GM19397 (cell line): ENCODE measurements at regions not wholly inside any gene's neighbourhood (a gene's known extent, or its start where the extent isn't known, plus 50 kb on each side); places are given as distances from the start of the nearest gene placed in this dataset.
"Not testable (repeated sequence)": the region's sequence is repeated elsewhere in the genome, so short reads cannot be mapped to it uniquely, and the experiment has no call there.

Experiments
- ATAC-seq: cut with Tn5 transposase; IDR thresholded peaks from one replicate; pipeline ENCODE4 v1.9.1; 2021; ENCODE audit warnings: mild to moderate bottlenecking, moderate library complexity; ENCODE audit not compliant: unreplicated experiment

GRCh38 chr14:106477600-106477999 lies 951.2 kb downstream of the TMEM121 start:
- ATAC-seq: not testable (repeated sequence)

- ATAC-seq: not testable (repeated sequence)
Observed at GRCh38 chr14:106480287-106480686, 953.9 kb downstream of the TMEM121 start.

- not testable (repeated sequence) for ATAC-seq
Observed at GRCh38 chr14:106482213-106482612, 955.8 kb downstream of the TMEM121 start.

- no peak for ATAC-seq
Observed at GRCh38 chr14:106487600-106487999, 961.2 kb downstream of the TMEM121 start.

- ATAC-seq: no peak
Observed at GRCh38 chr14:106488291-106488690, 961.9 kb downstream of the TMEM121 start.

- no peak for ATAC-seq
Observed at GRCh38 chr14:106489112-106489881, 962.9 kb downstream of the TMEM121 start.

- no peak for ATAC-seq
Observed at GRCh38 chr14:106490442-106490841, 964.1 kb downstream of the TMEM121 start.

GRCh38 chr14:106491851-106492250 lies 965.5 kb downstream of the TMEM121 start:
- ATAC-seq: no peak

- no peak for ATAC-seq
Observed at GRCh38 chr14:106493962-106494823, 967.8 kb downstream of the TMEM121 start.

- no peak for ATAC-seq
Observed at GRCh38 chr14:106500571-106500970, 974.2 kb downstream of the TMEM121 start.

GRCh38 chr14:106501898-106502297 lies 975.5 kb downstream of the TMEM121 start:
- no peak for ATAC-seq

- no peak for ATAC-seq
Observed at GRCh38 chr14:106505366-106505765, 979.0 kb downstream of the TMEM121 start.

GRCh38 chr14:106506881-106507305 lies 980.5 kb downstream of the TMEM121 start:
- ATAC-seq: no peak

- ATAC-seq: no peak
Observed at GRCh38 chr14:106507354-106507753, 981.0 kb downstream of the TMEM121 start.

GRCh38 chr14:106508216-106508615 lies 981.8 kb downstream of the TMEM121 start:
- no peak for ATAC-seq

GRCh38 chr14:106509176-106509575 lies 982.8 kb downstream of the TMEM121 start:
- no peak for ATAC-seq

GRCh38 chr14:106509807-106510206 lies 983.4 kb downstream of the TMEM121 start:
- no peak for ATAC-seq

- ATAC-seq: no peak
Observed at GRCh38 chr14:106511006-106511799, 984.8 kb downstream of the TMEM121 start.

GRCh38 chr14:106511800-106512198 lies 985.4 kb downstream of the TMEM121 start:
- ATAC-seq: no peak

GRCh38 chr14:106513302-106513701 lies 986.9 kb downstream of the TMEM121 start:
- ATAC-seq: no peak
